ENCODE measurements at regions not wholly inside any gene's neighbourhood (a gene's known extent, or its start where the extent isn't known, plus 50 kb on each side); places are given as distances from the start of the nearest gene placed in this dataset.

DNA sequence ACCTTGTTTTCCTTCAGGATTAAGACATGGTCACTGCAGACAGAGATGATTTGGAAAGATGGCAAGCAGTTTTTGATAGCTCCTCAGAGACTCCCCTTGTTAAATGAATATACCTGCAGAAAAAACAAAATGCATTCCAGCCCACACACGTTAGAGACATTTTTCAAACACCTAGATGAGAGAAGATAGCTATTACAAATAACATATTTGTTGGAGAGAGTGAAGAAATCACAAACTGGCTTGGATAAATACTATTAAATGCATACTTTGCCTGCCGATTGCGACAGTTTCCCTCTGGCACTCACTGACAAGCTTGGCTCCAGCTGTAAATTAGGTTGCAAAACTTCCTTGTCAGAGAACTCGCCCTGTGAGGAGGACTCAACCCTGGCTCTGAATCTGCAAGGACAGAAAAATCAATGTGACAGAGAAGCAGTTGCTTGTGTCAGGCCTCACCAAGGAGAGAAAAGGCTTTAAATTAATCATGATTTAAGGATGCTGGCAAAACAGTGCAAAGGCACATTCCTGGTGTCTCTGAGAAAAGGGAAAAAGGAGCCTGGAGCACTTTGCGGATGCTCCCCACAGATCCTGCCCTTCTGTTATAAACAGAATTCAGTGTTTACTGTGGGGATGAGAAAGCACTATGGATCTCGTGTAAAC, 423.7 kb upstream of the MARCKS start:
- DNase-seq, result peak; percentile 28
- H3K4me3 ChIP-seq, result no peak overlapping the region
- intact Hi-C loops (cut with micrococcal nuclease), result no loop called here
- H3K36me3 ChIP-seq, result no peaks in the 10 kb centered on the region
- H3K27me3 ChIP-seq (ENCODE audit: low read depth), result no peaks in the 10 kb centered on the region
- no peaks in the 10 kb centered on the region for H3K4me1 ChIP-seq
- H3K9me3 ChIP-seq (replicated peaks), result no peaks in the 10 kb centered on the region
- TF ChIP-seq, protein P1, sequence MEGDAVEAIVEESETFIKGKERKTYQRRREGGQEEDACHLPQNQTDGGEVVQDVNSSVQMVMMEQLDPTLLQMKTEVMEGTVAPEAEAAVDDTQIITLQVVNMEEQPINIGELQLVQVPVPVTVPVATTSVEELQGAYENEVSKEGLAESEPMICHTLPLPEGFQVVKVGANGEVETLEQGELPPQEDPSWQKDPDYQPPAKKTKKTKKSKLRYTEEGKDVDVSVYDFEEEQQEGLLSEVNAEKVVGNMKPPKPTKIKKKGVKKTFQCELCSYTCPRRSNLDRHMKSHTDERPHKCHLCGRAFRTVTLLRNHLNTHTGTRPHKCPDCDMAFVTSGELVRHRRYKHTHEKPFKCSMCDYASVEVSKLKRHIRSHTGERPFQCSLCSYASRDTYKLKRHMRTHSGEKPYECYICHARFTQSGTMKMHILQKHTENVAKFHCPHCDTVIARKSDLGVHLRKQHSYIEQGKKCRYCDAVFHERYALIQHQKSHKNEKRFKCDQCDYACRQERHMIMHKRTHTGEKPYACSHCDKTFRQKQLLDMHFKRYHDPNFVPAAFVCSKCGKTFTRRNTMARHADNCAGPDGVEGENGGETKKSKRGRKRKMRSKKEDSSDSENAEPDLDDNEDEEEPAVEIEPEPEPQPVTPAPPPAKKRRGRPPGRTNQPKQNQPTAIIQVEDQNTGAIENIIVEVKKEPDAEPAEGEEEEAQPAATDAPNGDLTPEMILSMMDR (IDR thresholded peaks at IDR 0.05; ENCODE audit: borderline replicate concordance), result no peak
- H3K27ac ChIP-seq (replicated peaks), result no peak overlapping the region

DNA sequence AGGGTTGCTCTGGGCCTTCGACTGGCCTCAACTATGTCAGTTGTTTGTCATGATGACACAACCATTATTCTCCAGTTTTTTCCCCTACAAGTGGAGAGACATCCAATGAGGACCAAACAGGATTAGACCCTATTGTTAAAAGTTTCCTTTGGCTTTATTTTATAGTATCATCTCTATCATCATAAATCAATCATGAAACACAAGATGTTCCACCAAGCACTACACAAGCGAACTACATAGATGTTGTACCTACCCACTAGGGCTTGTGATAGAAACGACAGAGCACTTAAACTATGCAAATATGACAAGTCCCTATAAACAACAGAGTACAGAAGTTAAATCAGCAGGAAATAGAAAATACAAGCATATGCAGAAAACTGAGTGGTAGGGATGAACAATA, 422.5 kb upstream of the MARCKS start:
- Histone ChIP-seq H3K27me3 (ENCODE audit: low read depth) (no peaks in the 10 kb centered on the region), H3K9me3 (replicated peaks) (no peaks in the 10 kb centered on the region), H3K4me3 (no peak overlapping the region), H3K36me3 (no peaks in the 10 kb centered on the region), H3K4me1 (no peaks in the 10 kb centered on the region), H3K27ac (replicated peaks) (no peak overlapping the region)
- TF ChIP-seq, protein P1 (IDR thresholded peaks at IDR 0.05; ENCODE audit: borderline replicate concordance), result no peak
- intact Hi-C loops (cut with micrococcal nuclease), result no loop called here
- DNase-seq, result no peak

DNA sequence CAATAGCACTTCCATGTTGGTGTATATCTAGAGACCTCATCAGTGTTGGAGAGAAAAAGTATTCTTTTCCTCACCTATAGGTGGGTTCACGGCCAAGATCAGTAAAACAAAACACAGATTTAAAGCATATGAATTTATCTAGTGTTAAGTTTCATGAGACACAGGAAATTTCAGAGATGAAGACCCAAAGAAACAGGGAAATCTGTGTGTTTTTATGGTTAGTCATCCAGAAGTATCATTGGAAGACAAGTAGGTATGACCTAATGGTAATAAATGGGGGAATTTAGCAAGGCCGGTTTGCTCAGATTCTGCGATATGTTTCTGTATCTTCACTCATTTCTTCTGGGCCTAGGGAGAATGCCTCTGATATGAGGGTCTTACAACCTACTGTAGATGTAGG, 419.6 kb upstream of the MARCKS start:
- no peaks in the 10 kb centered on the region for H3K27me3 ChIP-seq (ENCODE audit: low read depth)
- no peak overlapping the region for H3K4me3 ChIP-seq
- intact Hi-C loops (cut with micrococcal nuclease), result no loop called here
- no peak for DNase-seq
- TF ChIP-seq, protein P1 (IDR thresholded peaks at IDR 0.05; ENCODE audit: borderline replicate concordance), result no peak
- H3K9me3 ChIP-seq (replicated peaks), result no peaks in the 10 kb centered on the region
- H3K36me3 ChIP-seq, result no peaks in the 10 kb centered on the region
- H3K27ac ChIP-seq (replicated peaks), result no peak overlapping the region
- H3K4me1 ChIP-seq, result no peaks in the 10 kb centered on the region

DNA sequence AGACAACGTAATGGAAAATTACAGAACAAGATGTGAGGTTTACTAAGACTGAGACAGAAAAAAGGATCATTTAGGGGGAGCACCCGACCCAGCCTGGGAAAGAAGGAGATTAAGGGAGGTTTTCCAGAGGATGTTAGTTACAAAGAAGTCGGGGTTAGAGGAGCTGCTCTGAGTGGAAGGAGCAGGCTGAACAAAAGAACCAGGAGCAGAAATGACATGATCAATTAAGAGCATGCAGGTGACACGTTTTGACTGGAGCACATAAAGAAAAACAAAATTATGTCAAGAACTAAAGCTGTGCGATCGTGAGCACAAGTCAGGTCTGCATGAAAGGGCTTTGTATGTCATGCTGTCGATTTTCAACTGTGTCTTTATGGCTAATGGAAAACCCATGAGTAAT, 417.3 kb upstream of the MARCKS start:
- intact Hi-C loops (cut with micrococcal nuclease), result no loop called here
- H3K36me3 ChIP-seq, result no peaks in the 10 kb centered on the region
- H3K27me3 ChIP-seq (ENCODE audit: low read depth), result no peaks in the 10 kb centered on the region
- H3K4me1 ChIP-seq, result no peaks in the 10 kb centered on the region
- no peak overlapping the region for H3K4me3 ChIP-seq
- H3K9me3 ChIP-seq (replicated peaks), result no peaks in the 10 kb centered on the region
- DNase-seq, result no peak
- no peak overlapping the region for H3K27ac ChIP-seq (replicated peaks)
- TF ChIP-seq, protein P1 (IDR thresholded peaks at IDR 0.05; ENCODE audit: borderline replicate concordance), result no peak

DNA sequence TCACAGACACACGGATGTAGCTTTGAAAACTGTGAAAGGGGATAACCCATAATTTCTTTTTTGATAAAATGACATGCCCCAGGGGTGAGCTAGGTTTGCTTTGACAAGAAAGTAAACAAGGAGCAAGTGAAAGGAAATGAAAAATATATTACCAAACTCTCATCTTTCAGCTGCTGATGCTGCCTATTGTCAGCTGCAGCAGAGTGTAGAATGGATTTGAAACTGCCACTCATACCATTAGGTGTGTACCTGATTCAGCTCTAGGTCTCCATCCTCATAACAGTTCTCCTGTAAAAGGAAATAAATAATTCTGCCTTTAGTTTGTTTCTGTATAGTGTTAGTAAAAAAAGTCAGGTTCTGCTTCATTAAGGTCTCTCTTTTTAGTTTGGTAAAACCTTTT, 415.1 kb upstream of the MARCKS start:
- H3K36me3 ChIP-seq, result no peaks in the 10 kb centered on the region
- H3K4me3 ChIP-seq, result no peak overlapping the region
- no peaks in the 10 kb centered on the region for H3K27me3 ChIP-seq (ENCODE audit: low read depth)
- H3K27ac ChIP-seq (replicated peaks), result no peak overlapping the region
- intact Hi-C loops (cut with micrococcal nuclease), result no loop called here
- no peaks in the 10 kb centered on the region for H3K4me1 ChIP-seq
- TF ChIP-seq, protein P1 (IDR thresholded peaks at IDR 0.05; ENCODE audit: borderline replicate concordance), result no peak
- H3K9me3 ChIP-seq (replicated peaks), result no peaks in the 10 kb centered on the region
- no peak for DNase-seq

Measured in left ventricle myocardium inferior (tissue), 1 donor.